ENCODE measurements at regions not wholly inside any gene's neighbourhood (a gene's known extent, or its start where the extent isn't known, plus 50 kb on each side); places are given as distances from the start of the nearest gene placed in this dataset.

GRCh38 chr14:39668449-39668848 is 236.2 kb upstream of the FBXO33 start:
- H3K9me3 ChIP-seq (ENCODE audit: low read length), result no peaks in the 10 kb centered on the region
- H3K9me2 ChIP-seq (ENCODE audit: insufficient read depth, low read length), result no peaks in the 10 kb centered on the region
- no peaks in the 10 kb centered on the region for H3F3A ChIP-seq (ENCODE audit: insufficient read depth, low read length, poor library complexity, severe bottlenecking)
- no peaks in the 10 kb centered on the region for H3K36me3 ChIP-seq (ENCODE audit: insufficient read depth, low read length)
- no peak overlapping the region for H2AFZ ChIP-seq (ENCODE audit: low read depth, low read length)
- no peak overlapping the region for H3K9ac ChIP-seq (ENCODE audit: low read length)
- no peak overlapping the region for H3K27ac ChIP-seq (ENCODE audit: low read length)
- H3K79me2 ChIP-seq (replicated peaks; ENCODE audit: insufficient read depth, low read length), result no peaks in the 10 kb centered on the region
- TF ChIP-seq TAF1 (IDR thresholded peaks at IDR 0.05; ENCODE audit: low read depth), result no peak
- no peak for TF ChIP-seq POLR2AphosphoS5 (IDR thresholded peaks at IDR 0.05)
- TF ChIP-seq REST (IDR thresholded peaks at IDR 0.05; ENCODE audit: borderline replicate concordance), result no peak
- TF ChIP-seq RAD21 (conservative IDR thresholded peaks at IDR 0.05), result no peak
- no peak for TF ChIP-seq MXI1 (conservative IDR thresholded peaks at IDR 0.05; ENCODE audit: poor library complexity, severe bottlenecking)
- TF ChIP-seq EZH2 (IDR thresholded peaks at IDR 0.05; ENCODE audit: borderline replicate concordance, insufficient read depth, low read length, poor library complexity, severe bottlenecking), result no peak
- no peak for TF ChIP-seq EP300 (conservative IDR thresholded peaks at IDR 0.05; ENCODE audit: poor library complexity, severe bottlenecking)
- TF ChIP-seq SMC3 (conservative IDR thresholded peaks at IDR 0.05; ENCODE audit: poor library complexity), result no peak
- TF ChIP-seq CTCF (IDR thresholded peaks at IDR 0.05; ENCODE audit: poor library complexity, severe bottlenecking), result no peak
- H3K27me3 ChIP-seq (ENCODE audit: insufficient read depth, low read depth, low read length), result peaks cover 14% of the 10 kb centered on the region
- no peak overlapping the region for H3K4me3 ChIP-seq (ENCODE audit: low read length)
- H4K20me1 ChIP-seq (ENCODE audit: insufficient read depth), result no peaks in the 10 kb centered on the region
- H3K4me2 ChIP-seq (ENCODE audit: low read length), result no peak overlapping the region

GRCh38 chr14:39666386-39666785 is 234.2 kb upstream of the FBXO33 start:
- no peak overlapping the region for H3K4me3 ChIP-seq (ENCODE audit: low read length)
- TF ChIP-seq RAD21 (conservative IDR thresholded peaks at IDR 0.05) (no peak), EZH2 (IDR thresholded peaks at IDR 0.05; ENCODE audit: borderline replicate concordance, insufficient read depth, low read length, poor library complexity, severe bottlenecking) (no peak), POLR2AphosphoS5 (IDR thresholded peaks at IDR 0.05) (no peak), REST (IDR thresholded peaks at IDR 0.05; ENCODE audit: borderline replicate concordance) (no peak), CTCF (IDR thresholded peaks at IDR 0.05; ENCODE audit: poor library complexity, severe bottlenecking) (no peak), TAF1 (IDR thresholded peaks at IDR 0.05; ENCODE audit: low read depth) (no peak), SMC3 (conservative IDR thresholded peaks at IDR 0.05; ENCODE audit: poor library complexity) (no peak), MXI1 (conservative IDR thresholded peaks at IDR 0.05; ENCODE audit: poor library complexity, severe bottlenecking) (no peak), EP300 (conservative IDR thresholded peaks at IDR 0.05; ENCODE audit: poor library complexity, severe bottlenecking) (no peak)
- H3K9me3 ChIP-seq (ENCODE audit: low read length), result no peaks in the 10 kb centered on the region
- H2AFZ ChIP-seq (ENCODE audit: low read depth, low read length), result no peak overlapping the region
- H3K27ac ChIP-seq (ENCODE audit: low read length), result no peak overlapping the region
- H3K27me3 ChIP-seq (ENCODE audit: insufficient read depth, low read depth, low read length), result peaks cover 9% of the 10 kb centered on the region
- H3K4me2 ChIP-seq (ENCODE audit: low read length), result no peak overlapping the region
- no peaks in the 10 kb centered on the region for H3K9me2 ChIP-seq (ENCODE audit: insufficient read depth, low read length)
- H3F3A ChIP-seq (ENCODE audit: insufficient read depth, low read length, poor library complexity, severe bottlenecking), result no peaks in the 10 kb centered on the region
- no peaks in the 10 kb centered on the region for H3K36me3 ChIP-seq (ENCODE audit: insufficient read depth, low read length)
- no peak overlapping the region for H3K9ac ChIP-seq (ENCODE audit: low read length)
- H4K20me1 ChIP-seq (ENCODE audit: insufficient read depth), result no peaks in the 10 kb centered on the region
- H3K79me2 ChIP-seq (replicated peaks; ENCODE audit: insufficient read depth, low read length), result no peaks in the 10 kb centered on the region

Data from neural cell (in vitro differentiated cells).